ENCODE measurements at regions not wholly inside any gene's neighbourhood (a gene's known extent, or its start where the extent isn't known, plus 50 kb on each side); places are given as distances from the start of the nearest gene placed in this dataset.
"Not testable (repeated sequence)": the region's sequence is repeated elsewhere in the genome, so short reads cannot be mapped to it uniquely, and the experiment has no call there.

DNA sequence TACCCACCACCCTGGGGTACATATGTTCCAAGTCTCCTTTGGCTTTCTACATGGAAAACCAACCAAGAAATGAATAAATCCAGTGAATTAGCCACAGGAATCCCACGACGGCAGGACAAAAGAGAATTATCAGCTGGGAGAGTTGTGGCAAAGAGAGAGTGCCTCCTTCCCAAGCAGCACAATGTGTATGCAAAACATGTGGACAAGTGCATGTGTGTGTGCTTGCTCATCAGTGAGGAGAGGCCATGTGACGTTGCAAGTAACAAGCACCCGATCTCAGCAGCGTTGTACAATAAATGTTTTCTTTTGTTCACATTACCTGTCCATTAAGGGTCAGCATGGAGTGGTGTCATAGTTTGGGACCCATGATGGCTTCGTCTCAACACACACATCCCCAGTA lies 50.0 kb upstream of the EMX2 start:
- no peaks in the 10 kb centered on the region for H3K36me3 Mint-ChIP-seq (ENCODE audit: low read depth)
- peaks cover 33% of the 10 kb centered on the region for H3K27me3 Mint-ChIP-seq
- ATAC-seq (ENCODE audit: low read depth) = no peak
- POLR2A ChIA-PET = no interaction called here
- intact Hi-C loops (cut with micrococcal nuclease) = no loop called here
- no peaks in the 10 kb centered on the region for H3K4me1 Mint-ChIP-seq
- H3K27ac Mint-ChIP-seq = no peak overlapping the region
- H3K4me3 Mint-ChIP-seq = no peak overlapping the region
- H3K9me3 Mint-ChIP-seq = no peaks in the 10 kb centered on the region
- TF ChIP-seq, protein P1, sequence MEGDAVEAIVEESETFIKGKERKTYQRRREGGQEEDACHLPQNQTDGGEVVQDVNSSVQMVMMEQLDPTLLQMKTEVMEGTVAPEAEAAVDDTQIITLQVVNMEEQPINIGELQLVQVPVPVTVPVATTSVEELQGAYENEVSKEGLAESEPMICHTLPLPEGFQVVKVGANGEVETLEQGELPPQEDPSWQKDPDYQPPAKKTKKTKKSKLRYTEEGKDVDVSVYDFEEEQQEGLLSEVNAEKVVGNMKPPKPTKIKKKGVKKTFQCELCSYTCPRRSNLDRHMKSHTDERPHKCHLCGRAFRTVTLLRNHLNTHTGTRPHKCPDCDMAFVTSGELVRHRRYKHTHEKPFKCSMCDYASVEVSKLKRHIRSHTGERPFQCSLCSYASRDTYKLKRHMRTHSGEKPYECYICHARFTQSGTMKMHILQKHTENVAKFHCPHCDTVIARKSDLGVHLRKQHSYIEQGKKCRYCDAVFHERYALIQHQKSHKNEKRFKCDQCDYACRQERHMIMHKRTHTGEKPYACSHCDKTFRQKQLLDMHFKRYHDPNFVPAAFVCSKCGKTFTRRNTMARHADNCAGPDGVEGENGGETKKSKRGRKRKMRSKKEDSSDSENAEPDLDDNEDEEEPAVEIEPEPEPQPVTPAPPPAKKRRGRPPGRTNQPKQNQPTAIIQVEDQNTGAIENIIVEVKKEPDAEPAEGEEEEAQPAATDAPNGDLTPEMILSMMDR (IDR thresholded peaks at IDR 0.05) = no peak
- no peak for DNase-seq
- CTCF ChIA-PET = no interaction called here

DNA sequence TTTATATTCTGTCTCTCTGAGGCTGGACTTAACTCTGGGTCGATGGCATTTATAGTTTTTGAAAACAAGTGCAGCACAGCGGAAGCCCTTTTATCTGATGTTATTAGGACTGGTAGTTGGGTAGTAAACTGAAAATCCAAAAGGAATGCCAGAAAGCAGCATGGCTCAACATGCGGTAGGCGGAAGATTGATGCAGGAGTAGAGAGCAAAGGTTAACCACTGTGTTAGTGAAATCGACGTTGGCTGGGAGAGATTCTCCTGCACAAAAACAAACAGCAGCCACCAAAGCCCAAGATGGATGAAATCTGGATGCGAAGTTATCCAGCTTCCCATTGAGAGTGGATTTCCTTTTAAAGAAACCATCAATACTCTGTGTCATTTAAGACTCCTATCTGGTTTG lies 54.5 kb upstream of the EMX2 start:
- TF ChIP-seq, protein P1 (IDR thresholded peaks at IDR 0.05) = no peak
- H3K9me3 Mint-ChIP-seq = no peaks in the 10 kb centered on the region
- DNase-seq = no peak
- ChIA-PET CTCF (no interaction called here), POLR2A (no interaction called here)
- intact Hi-C loops (cut with micrococcal nuclease) = no loop called here
- peaks cover 17% of the 10 kb centered on the region for H3K27me3 Mint-ChIP-seq
- no peaks in the 10 kb centered on the region for H3K4me1 Mint-ChIP-seq
- H3K4me3 Mint-ChIP-seq = no peak overlapping the region
- ATAC-seq (ENCODE audit: low read depth) = no peak
- no peak overlapping the region for H3K27ac Mint-ChIP-seq
- H3K36me3 Mint-ChIP-seq (ENCODE audit: low read depth) = no peaks in the 10 kb centered on the region

DNA sequence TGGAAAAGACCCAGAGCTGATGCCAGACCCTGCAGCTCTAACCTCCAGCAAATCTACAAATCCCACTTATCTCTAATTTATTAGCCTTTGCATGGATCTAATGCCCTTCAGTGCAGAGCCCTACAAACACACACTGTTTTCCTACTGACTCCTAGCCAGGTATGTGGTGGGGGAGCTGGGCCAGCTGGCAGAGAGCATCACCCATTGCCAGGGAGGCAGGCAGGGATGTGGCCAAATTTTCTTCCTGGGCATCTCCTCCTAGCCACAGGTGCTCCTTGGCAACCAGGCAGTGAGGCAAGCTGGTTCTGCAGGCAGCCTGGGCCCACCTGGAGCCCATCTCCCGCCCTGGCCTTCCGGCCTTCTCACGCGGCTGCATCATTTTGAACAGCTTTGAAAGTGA lies 55.9 kb upstream of the EMX2 start:
- ATAC-seq (ENCODE audit: low read depth) = no peak
- H3K27me3 Mint-ChIP-seq = peaks cover 13% of the 10 kb centered on the region
- H3K36me3 Mint-ChIP-seq (ENCODE audit: low read depth) = no peaks in the 10 kb centered on the region
- no peak overlapping the region for H3K4me3 Mint-ChIP-seq
- CTCF ChIA-PET = interaction anchor here (1.3 kb wide), 1 partner anchor 10 kb away, joined by 3 read pairs; no protein-coding TSS in a partner anchor
- intact Hi-C loops (cut with micrococcal nuclease) = no loop called here
- H3K27ac Mint-ChIP-seq = no peak overlapping the region
- no peaks in the 10 kb centered on the region for H3K4me1 Mint-ChIP-seq
- TF ChIP-seq, protein P1 (IDR thresholded peaks at IDR 0.05) = no peak
- DNase-seq = no peak
- POLR2A ChIA-PET = no interaction called here
- H3K9me3 Mint-ChIP-seq = no peaks in the 10 kb centered on the region

DNA sequence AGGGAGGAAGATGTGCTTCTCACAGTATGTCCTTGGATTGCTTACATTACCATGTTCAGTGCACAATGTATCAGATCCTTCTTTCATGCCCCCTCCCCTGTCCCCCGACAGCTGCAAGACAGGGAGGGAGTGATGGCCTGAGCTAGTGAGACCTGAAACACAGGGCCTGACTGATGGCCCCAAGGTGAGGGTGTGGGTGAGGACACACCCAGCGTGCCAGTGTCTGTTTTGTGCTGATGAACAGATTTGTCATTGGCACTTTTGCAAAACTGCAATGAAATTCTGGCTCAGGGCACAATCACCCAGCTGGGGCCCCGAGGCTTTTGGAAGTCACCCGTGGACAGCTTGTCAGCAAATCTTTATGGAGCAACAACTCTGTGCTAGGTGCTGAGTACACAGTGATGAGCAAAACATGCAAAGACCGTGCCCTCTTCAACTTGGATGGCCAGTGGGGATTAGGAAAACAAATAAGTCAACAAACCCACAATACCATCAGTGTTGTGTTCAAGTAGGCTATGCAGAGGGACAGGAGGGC lies 59.4 kb upstream of the EMX2 start:
- CTCF ChIA-PET = no interaction called here
- Mint-ChIP-seq H3K4me1 (peaks cover 6% of the 10 kb centered on the region), H3K4me3 (no peak overlapping the region), H3K27ac (no peak overlapping the region), H3K27me3 (peaks cover 4% of the 10 kb centered on the region), H3K36me3 (ENCODE audit: low read depth) (no peaks in the 10 kb centered on the region), H3K9me3 (no peaks in the 10 kb centered on the region)
- intact Hi-C loops (cut with micrococcal nuclease) = no loop called here
- no peak for DNase-seq
- TF ChIP-seq, protein P1 (IDR thresholded peaks at IDR 0.05) = no peak
- no peak for ATAC-seq (ENCODE audit: low read depth)
- POLR2A ChIA-PET = no interaction called here

DNA sequence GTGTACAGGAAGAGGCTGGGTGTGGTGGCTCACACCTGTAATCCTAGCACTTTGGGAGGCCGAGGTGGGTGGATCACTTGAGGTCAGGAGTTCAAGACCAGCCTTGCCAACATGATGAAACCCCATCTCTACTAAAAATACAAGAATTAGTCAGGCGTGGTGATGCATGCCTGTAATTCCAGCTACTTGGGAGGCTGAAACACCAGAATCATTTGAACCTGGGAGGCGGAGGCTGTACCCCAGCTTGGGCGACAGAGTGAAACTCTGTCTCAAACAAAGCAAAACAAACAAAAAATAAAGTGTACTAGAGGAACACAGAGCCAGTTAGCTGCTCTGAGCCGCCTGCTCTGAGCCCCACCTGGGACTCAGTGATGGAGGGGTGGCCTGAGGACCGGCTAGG lies 61.5 kb upstream of the EMX2 start:
- POLR2A ChIA-PET = not testable (repeated sequence)

DNA sequence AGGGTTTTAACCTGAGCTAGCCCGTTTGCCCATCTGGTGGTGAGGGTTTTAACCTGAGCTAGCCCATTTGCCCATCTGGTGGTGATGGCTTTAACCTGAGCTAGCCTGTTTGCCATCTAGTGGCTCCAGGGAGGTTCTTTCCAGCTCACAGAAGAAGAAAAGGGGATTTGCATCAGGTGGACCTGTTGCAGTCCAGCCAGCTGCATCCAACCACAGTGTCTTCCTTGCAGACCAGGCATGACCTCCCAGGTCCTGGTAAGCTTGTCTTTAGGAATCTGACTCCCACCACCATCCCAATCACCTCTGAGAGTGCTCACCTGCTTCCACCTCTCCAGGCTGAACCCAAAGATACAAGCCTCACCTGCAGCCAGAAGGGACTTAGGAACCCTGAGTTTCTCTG lies 62.4 kb upstream of the EMX2 start:
- H3K4me3 Mint-ChIP-seq = no peak overlapping the region
- H3K27me3 Mint-ChIP-seq = peaks cover 7% of the 10 kb centered on the region
- no peaks in the 10 kb centered on the region for H3K36me3 Mint-ChIP-seq (ENCODE audit: low read depth)
- ATAC-seq (ENCODE audit: low read depth) = no peak
- TF ChIP-seq, protein P1 (IDR thresholded peaks at IDR 0.05) = no peak
- peaks cover 2% of the 10 kb centered on the region for H3K9me3 Mint-ChIP-seq
- ChIA-PET POLR2A (no interaction called here), CTCF (no interaction called here)
- peaks cover 6% of the 10 kb centered on the region for H3K4me1 Mint-ChIP-seq
- H3K27ac Mint-ChIP-seq = no peak overlapping the region
- no peak for DNase-seq
- intact Hi-C loops (cut with micrococcal nuclease) = no loop called here

More for the DNA sequence above, 61.5 kb upstream of the EMX2 start:
- H3K27ac Mint-ChIP-seq; CTCF ChIA-PET; H3K27me3 Mint-ChIP-seq; ATAC-seq (ENCODE audit: low read depth); H3K4me1 Mint-ChIP-seq; intact Hi-C loops (cut with micrococcal nuclease); DNase-seq; H3K9me3 Mint-ChIP-seq; H3K36me3 Mint-ChIP-seq (ENCODE audit: low read depth); H3K4me3 Mint-ChIP-seq: not testable (repeated sequence)

All from activated B cell treated with CpG ODN at 0.5 μM for 24 hours (primary cell).